IMR-90 (cell line): ENCODE measurements at regions not wholly inside any gene's neighbourhood (a gene's known extent, or its start where the extent isn't known, plus 50 kb on each side); places are given as distances from the start of the nearest gene placed in this dataset.

Source experiments
- ATAC-seq: fragments of 200-7000 bp; cut with Tn5 transposase; 2 replicates; pipeline ENCODE4 v1.9.1; 2020; ENCODE audit warnings: low read depth, mild to moderate bottlenecking, moderate library complexity
- BruUV-seq: library from RNA; stranded (reverse); fragments of 400-500 nt; replicated peaks from 2 replicates; lab custom pipeline; 2021; lab: Mats Ljungman, UMichigan
- CTCF ChIA-PET: fragments of 300-600 bp; formaldehyde crosslinking; extraction: SDS; loops from one replicate; lab custom pipeline; 2021; ENCODE audit warnings: antibody characterized with exemption; lab: Yijun Ruan, JAX
- POLR2A ChIA-PET: fragments of 300-600 bp; sonication (Branson Sonifier 250); formaldehyde crosslinking; loops from one replicate; lab custom pipeline; 2022; ENCODE audit warnings: antibody characterized with exemption; ENCODE audit not compliant: unreplicated experiment; lab: Charles Lee
- DNase-seq: peaks from one replicate; pipeline ENCODE4 v3.0.0; 2013
- H2AFZ ChIP-seq: replicated peaks from 2 replicates; pipeline ENCODE3; 2013; ENCODE audit warnings: low read length, mild to moderate bottlenecking; ENCODE audit not compliant: poor library complexity
- H2AK5ac ChIP-seq: 2 replicates; pipeline ENCODE4 v1.6.1; 2013; ENCODE audit warnings: low read depth, low read length, inconsistent platforms
- H2AK9ac ChIP-seq: replicated peaks from 2 replicates; pipeline ENCODE3; 2013; ENCODE audit warnings: mild to moderate bottlenecking, low read depth, low read length, moderate library complexity; ENCODE audit not compliant: poor library complexity
- H2BK120ac ChIP-seq: 2 replicates; pipeline ENCODE4 v1.6.1; 2013; ENCODE audit warnings: low read depth, low read length, inconsistent platforms
- H2BK15ac ChIP-seq: 3 replicates; pipeline ENCODE4 v1.6.1; 2013; ENCODE audit warnings: low read depth, low read length, inconsistent platforms
- H2BK20ac ChIP-seq: 2 replicates; pipeline ENCODE4 v1.6.1; 2013; ENCODE audit warnings: low read depth, mild to moderate bottlenecking, inconsistent platforms, low read length, moderate library complexity
- H2BK5ac ChIP-seq: 2 replicates; pipeline ENCODE4 v1.6.1; 2013; ENCODE audit warnings: mild to moderate bottlenecking, low read depth, low read length, inconsistent platforms; ENCODE audit not compliant: poor library complexity, severe bottlenecking
- H3K14ac ChIP-seq: replicated peaks from 2 replicates; pipeline ENCODE4 v1.6.1; 2013; ENCODE audit warnings: low read depth, low read length, inconsistent platforms
- H3K18ac ChIP-seq: 2 replicates; pipeline ENCODE4 v1.6.1; 2013; ENCODE audit warnings: low read depth, low read length, control low read depth
- H3K23ac ChIP-seq: 2 replicates; pipeline ENCODE4 v1.6.1; 2013; ENCODE audit warnings: low read depth, low read length, inconsistent platforms
- H3K27ac ChIP-seq: 2 replicates; pipeline ENCODE4 v1.5.1; 2013; ENCODE audit warnings: mild to moderate bottlenecking, control low read depth, low read length; ENCODE audit not compliant: insufficient read depth
- H3K27me3 ChIP-seq: 2 replicates; pipeline ENCODE4 v1.6.1; 2013; ENCODE audit warnings: low read length; ENCODE audit not compliant: control insufficient read depth, insufficient read depth
- H3K36me3 ChIP-seq: 2 replicates; pipeline ENCODE4 v1.6.1; 2013; ENCODE audit warnings: low read length, mixed read lengths; ENCODE audit not compliant: control insufficient read depth, insufficient read depth
- H3K4ac ChIP-seq: 2 replicates; pipeline ENCODE4 v1.6.1; 2013; ENCODE audit warnings: low read depth, low read length, inconsistent platforms
- H3K4me1 ChIP-seq: 2 replicates; pipeline ENCODE4 v1.6.1; 2013; ENCODE audit warnings: low read length, mixed read lengths; ENCODE audit not compliant: control insufficient read depth, insufficient read depth
- H3K4me2 ChIP-seq: 2 replicates; pipeline ENCODE4 v1.6.1; 2013; ENCODE audit warnings: low read depth, mild to moderate bottlenecking, control low read depth, low read length, moderate library complexity
- H3K4me3 ChIP-seq: 2 replicates; pipeline ENCODE4 v1.5.1; 2013; ENCODE audit warnings: low read depth, mild to moderate bottlenecking, control low read depth, low read length, moderate library complexity; ENCODE audit not compliant: insufficient read depth
- H3K56ac ChIP-seq: 2 replicates; pipeline ENCODE4 v1.6.1; 2013; ENCODE audit warnings: low read length, inconsistent platforms; ENCODE audit not compliant: insufficient read depth; ENCODE audit errors: extremely low read depth
- H3K79me1 ChIP-seq, 2 experiments: 2 replicates each; pipeline ENCODE4 v1.6.1; 2013; ENCODE audit warnings: low read length in 2 of 2, inconsistent platforms in 1 of 2, low read depth in 1 of 2
- H3K9ac ChIP-seq: 2 replicates; pipeline ENCODE4 v1.6.1; 2013; ENCODE audit warnings: low read depth, low read length, control low read depth
- H3K9me1 ChIP-seq: 2 replicates; pipeline ENCODE4 v1.6.1; 2013; ENCODE audit warnings: low read length, inconsistent platforms; ENCODE audit not compliant: insufficient read depth
- H3K9me3 ChIP-seq: 2 replicates; pipeline ENCODE4 v1.6.1; 2013; ENCODE audit warnings: low read length; ENCODE audit not compliant: control insufficient read depth, insufficient read depth
- H4K20me1 ChIP-seq: 2 replicates; pipeline ENCODE4 v1.6.1; 2013; ENCODE audit warnings: low read length, inconsistent platforms; ENCODE audit not compliant: insufficient read depth
- H4K5ac ChIP-seq: 2 replicates; pipeline ENCODE4 v1.6.1; 2013; ENCODE audit warnings: mild to moderate bottlenecking, low read depth, low read length, control low read depth
- H4K8ac ChIP-seq, 2 experiments: 2 replicates each; pipeline ENCODE4 v1.6.1; 2013; ENCODE audit warnings: low read depth in 2 of 2, low read length in 2 of 2, control low read depth in 1 of 2, inconsistent platforms in 1 of 2
- H4K91ac ChIP-seq: 2 replicates; pipeline ENCODE4 v1.6.1; 2013; ENCODE audit warnings: low read depth, low read length, inconsistent platforms; ENCODE audit not compliant: insufficient read depth
- CHD1 ChIP-seq: IDR thresholded peaks from 2 replicates; pipeline ENCODE4 v1.6.1; 2012; ENCODE audit warnings: low read depth, low read length, improper control_type of control experiment
- MXI1 ChIP-seq: IDR thresholded peaks from 2 replicates; pipeline ENCODE4 v1.6.1; 2012; ENCODE audit warnings: low read depth, mild to moderate bottlenecking, low read length, moderate library complexity, borderline replicate concordance
- RAD21 ChIP-seq: IDR thresholded peaks from 2 replicates; pipeline ENCODE4 v1.6.1; 2012; ENCODE audit warnings: low read length, improper control_type of control experiment
- WGBS, 2 experiments: methylation state at CpG; one replicate each; pipeline versions ENCODE4 v1.1.5 to v1.1.7; 2013; ENCODE audit warnings: missing lambda C conversion rate in 2 of 2; ENCODE audit not compliant: insufficient read length in 1 of 2; ENCODE audit errors: extremely low coverage in 2 of 2; 5-methylcytosine and 5-hydroxymethylcytosine counted together
- dilution Hi-C: fragments of 300-500 bp; cut with HindIII; formaldehyde crosslinking; loops from one replicate; pipeline ENCODE4 v1.14.3; 2018; ENCODE audit warnings: low sequenced_read_pairs; ENCODE audit not compliant: unreplicated experiment
- in situ Hi-C: fragments of 300-500 bp; cut with MboI; formaldehyde crosslinking; loops from 3 replicates; pipeline ENCODE4 v1.14.3; 2019; ENCODE audit warnings: low sequenced_read_pairs, inconsistent platforms, mixed read lengths
- intact Hi-C: fragments of 100-400 bp; cut with micrococcal nuclease; formaldehyde crosslinking; loops from 2 replicates; pipeline ENCODE4 v1.10.0; 2022

DNA sequence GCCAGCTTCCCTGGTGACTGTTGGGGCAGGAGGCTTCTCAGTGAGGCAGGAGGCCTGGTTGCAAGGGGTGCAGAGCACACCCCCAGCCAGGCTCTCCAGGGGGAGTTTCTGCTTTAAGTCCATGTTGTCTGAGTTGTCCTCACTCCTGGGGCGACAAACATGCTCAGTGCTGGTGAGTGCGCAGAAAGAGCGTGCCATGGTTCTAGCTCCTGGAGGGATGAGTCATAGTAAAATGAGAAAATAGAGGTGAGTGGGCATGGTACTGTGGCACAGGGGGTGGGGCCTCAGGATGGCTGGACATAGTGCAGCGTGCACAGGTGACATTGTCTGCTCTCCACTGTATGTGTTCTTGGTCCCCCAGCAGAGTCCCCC, 457.2 kb upstream of the HS6ST1 start (continued):
- no peak for TF ChIP-seq MXI1

GRCh38 chr2:128776461-128777195, 458.0 kb upstream of the HS6ST1 start:
- Histone ChIP-seq H2BK120ac (no peak overlapping the region), H3K4me1 (no peaks in the 10 kb centered on the region), H3K36me3 (no peaks in the 10 kb centered on the region), H4K20me1 (no peaks in the 10 kb centered on the region), H3K14ac (no peak overlapping the region), H2BK20ac (no peak overlapping the region), H3K79me1 (no peaks in the 10 kb centered on the region), H3K27me3 (peaks cover 8% of the 10 kb centered on the region; the same call in 1 of the 2 replicates), H3K23ac (no peak overlapping the region), H3K27ac (no peak overlapping the region), H4K5ac (no peak overlapping the region), H3K4ac (no peak overlapping the region), H3K9ac (no peak overlapping the region), H3K18ac (no peak overlapping the region), H3K9me1 (no peaks in the 10 kb centered on the region), H4K8ac (no peak overlapping the region), H2BK5ac (no peak overlapping the region), H3K9me3 (no peaks in the 10 kb centered on the region), H3K56ac (no peak overlapping the region), H2AFZ (no peak overlapping the region), H2BK15ac (no peak overlapping the region), H2AK9ac (no peak overlapping the region), H2AK5ac (no peak overlapping the region), H3K4me2 (no peak overlapping the region), H3K4me3 (no peak overlapping the region), H4K91ac (no peak overlapping the region)
- TF ChIP-seq RAD21: no peak
- TF ChIP-seq CHD1: no peak
- ATAC-seq (no peak), DNase-seq (no peak)
- intact Hi-C loops (no loop called here), in situ Hi-C loops (no loop called here), dilution Hi-C loops (no loop called here)
- WGBS, 2 experiments: 49% methylated on average over 4 of the region's 15 CpGs; no CpG with 5 or more reads in 1 of the 2 experiments
- CTCF ChIA-PET: no interaction called here
- POLR2A ChIA-PET: no interaction called here
- BruUV-seq: no TSS peak
